Neural cell (in vitro differentiated cells): ENCODE measurements at regions not wholly inside any gene's neighbourhood (a gene's known extent, or its start where the extent isn't known, plus 50 kb on each side); places are given as distances from the start of the nearest gene placed in this dataset.

ENCODE experiments used
- EP300 ChIP-seq: fragments of 450-650 bp; conservative IDR thresholded peaks from 2 replicates; pipeline ENCODE4 v1.6.1; 2014; ENCODE audit warnings: antibody characterized with exemption, mild to moderate bottlenecking, moderate library complexity; ENCODE audit not compliant: poor library complexity, severe bottlenecking
- POLR2AphosphoS5 ChIP-seq: IDR thresholded peaks from 2 replicates; pipeline ENCODE4 v1.6.1; 2012
- RAD21 ChIP-seq: fragments of 450-650 bp; conservative IDR thresholded peaks from 2 replicates; pipeline ENCODE4 v1.6.1; 2014; ENCODE audit warnings: antibody characterized with exemption, mild to moderate bottlenecking, moderate library complexity
- TAF1 ChIP-seq: IDR thresholded peaks from 2 replicates; pipeline ENCODE4 v1.6.1; 2012; ENCODE audit warnings: low read depth
- TF ChIP-seq, protein P1 (sequence below): fragments of 450-650 bp; IDR thresholded peaks from 2 replicates; pipeline ENCODE4 v1.5.1; 2014; ENCODE audit warnings: antibody characterized with exemption, mild to moderate bottlenecking, moderate library complexity; ENCODE audit not compliant: poor library complexity, severe bottlenecking
- TF ChIP-seq, protein P2 (sequence below): IDR thresholded peaks from 2 replicates; pipeline ENCODE4 v1.6.1; 2012; ENCODE audit warnings: borderline replicate concordance

DNA sequence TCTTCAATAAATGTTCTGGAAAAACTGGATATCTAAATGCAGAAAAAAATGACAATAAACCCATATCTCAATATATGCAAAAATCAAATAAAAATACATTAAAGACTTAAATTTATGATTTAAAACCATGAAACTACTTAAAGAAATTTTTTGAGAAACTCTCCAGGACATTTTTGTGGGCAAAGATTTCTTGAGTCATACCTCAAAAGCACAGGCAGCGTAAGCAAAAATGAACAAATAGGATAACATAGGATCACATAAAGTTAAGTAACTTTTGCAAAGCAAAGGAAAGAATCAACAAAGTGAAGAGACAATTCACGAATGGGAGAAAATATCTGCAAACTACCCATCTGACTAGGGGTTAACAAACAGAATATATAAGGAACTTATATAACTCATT lies 1545.5 kb downstream of the SUCLG1 start:
- TF ChIP-seq TAF1 (no peak), POLR2AphosphoS5 (no peak), EP300 (no peak), RAD21 (no peak)
- TF ChIP-seq, protein P1, sequence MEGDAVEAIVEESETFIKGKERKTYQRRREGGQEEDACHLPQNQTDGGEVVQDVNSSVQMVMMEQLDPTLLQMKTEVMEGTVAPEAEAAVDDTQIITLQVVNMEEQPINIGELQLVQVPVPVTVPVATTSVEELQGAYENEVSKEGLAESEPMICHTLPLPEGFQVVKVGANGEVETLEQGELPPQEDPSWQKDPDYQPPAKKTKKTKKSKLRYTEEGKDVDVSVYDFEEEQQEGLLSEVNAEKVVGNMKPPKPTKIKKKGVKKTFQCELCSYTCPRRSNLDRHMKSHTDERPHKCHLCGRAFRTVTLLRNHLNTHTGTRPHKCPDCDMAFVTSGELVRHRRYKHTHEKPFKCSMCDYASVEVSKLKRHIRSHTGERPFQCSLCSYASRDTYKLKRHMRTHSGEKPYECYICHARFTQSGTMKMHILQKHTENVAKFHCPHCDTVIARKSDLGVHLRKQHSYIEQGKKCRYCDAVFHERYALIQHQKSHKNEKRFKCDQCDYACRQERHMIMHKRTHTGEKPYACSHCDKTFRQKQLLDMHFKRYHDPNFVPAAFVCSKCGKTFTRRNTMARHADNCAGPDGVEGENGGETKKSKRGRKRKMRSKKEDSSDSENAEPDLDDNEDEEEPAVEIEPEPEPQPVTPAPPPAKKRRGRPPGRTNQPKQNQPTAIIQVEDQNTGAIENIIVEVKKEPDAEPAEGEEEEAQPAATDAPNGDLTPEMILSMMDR, result no peak
- TF ChIP-seq, protein P2, sequence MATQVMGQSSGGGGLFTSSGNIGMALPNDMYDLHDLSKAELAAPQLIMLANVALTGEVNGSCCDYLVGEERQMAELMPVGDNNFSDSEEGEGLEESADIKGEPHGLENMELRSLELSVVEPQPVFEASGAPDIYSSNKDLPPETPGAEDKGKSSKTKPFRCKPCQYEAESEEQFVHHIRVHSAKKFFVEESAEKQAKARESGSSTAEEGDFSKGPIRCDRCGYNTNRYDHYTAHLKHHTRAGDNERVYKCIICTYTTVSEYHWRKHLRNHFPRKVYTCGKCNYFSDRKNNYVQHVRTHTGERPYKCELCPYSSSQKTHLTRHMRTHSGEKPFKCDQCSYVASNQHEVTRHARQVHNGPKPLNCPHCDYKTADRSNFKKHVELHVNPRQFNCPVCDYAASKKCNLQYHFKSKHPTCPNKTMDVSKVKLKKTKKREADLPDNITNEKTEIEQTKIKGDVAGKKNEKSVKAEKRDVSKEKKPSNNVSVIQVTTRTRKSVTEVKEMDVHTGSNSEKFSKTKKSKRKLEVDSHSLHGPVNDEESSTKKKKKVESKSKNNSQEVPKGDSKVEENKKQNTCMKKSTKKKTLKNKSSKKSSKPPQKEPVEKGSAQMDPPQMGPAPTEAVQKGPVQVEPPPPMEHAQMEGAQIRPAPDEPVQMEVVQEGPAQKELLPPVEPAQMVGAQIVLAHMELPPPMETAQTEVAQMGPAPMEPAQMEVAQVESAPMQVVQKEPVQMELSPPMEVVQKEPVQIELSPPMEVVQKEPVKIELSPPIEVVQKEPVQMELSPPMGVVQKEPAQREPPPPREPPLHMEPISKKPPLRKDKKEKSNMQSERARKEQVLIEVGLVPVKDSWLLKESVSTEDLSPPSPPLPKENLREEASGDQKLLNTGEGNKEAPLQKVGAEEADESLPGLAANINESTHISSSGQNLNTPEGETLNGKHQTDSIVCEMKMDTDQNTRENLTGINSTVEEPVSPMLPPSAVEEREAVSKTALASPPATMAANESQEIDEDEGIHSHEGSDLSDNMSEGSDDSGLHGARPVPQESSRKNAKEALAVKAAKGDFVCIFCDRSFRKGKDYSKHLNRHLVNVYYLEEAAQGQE, result no peak
